ENCODE measurements at regions not wholly inside any gene's neighbourhood (a gene's known extent, or its start where the extent isn't known, plus 50 kb on each side); places are given as distances from the start of the nearest gene placed in this dataset.

- no peak overlapping the region for H3K27ac Mint-ChIP-seq (ENCODE audit: unreplicated experiment)
- H3K4me3 Mint-ChIP-seq (ENCODE audit: unreplicated experiment) = no peak overlapping the region
- no peaks in the 10 kb centered on the region for H3K36me3 Mint-ChIP-seq (ENCODE audit: low read depth)
- no peak for DNase-seq (ENCODE audit: low spot score)
- no peak for TF ChIP-seq CTCF (IDR thresholded peaks at IDR 0.05)
- peaks cover 10% of the 10 kb centered on the region for H3K9me3 Mint-ChIP-seq (ENCODE audit: low read depth)
- peaks cover 14% of the 10 kb centered on the region for H3K27me3 Mint-ChIP-seq (ENCODE audit: low read depth)
- H3K4me1 Mint-ChIP-seq (ENCODE audit: low read depth) = no peaks in the 10 kb centered on the region
Measured at GRCh38 chr21:32162727-32163320, 116.0 kb downstream of the MIS18A start.

DNA sequence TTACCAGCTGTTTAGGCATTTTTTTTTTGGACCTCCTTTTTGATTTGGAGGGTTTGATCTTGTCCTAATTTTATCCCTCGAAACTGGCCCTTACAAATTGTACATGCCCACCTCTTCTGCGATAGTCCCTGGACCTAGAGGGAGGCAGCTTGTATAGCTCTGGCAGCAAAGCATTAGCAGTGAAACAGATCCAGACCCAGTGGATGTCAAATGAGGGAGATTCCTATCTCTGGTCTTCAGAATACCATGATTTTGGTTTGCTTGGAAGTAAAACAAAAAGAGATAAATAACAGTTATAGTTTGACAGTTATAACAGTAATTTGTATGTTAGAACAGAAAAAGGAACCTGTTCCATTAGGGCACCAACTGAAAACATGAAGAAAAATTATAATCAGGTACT is 123.6 kb downstream of the MIS18A start:
- Mint-ChIP-seq H3K4me1 (ENCODE audit: low read depth) (no peaks in the 10 kb centered on the region), H3K27me3 (ENCODE audit: low read depth) (no peaks in the 10 kb centered on the region), H3K4me3 (ENCODE audit: unreplicated experiment) (no peak overlapping the region), H3K27ac (ENCODE audit: unreplicated experiment) (no peak overlapping the region), H3K9me3 (ENCODE audit: low read depth) (no peaks in the 10 kb centered on the region), H3K36me3 (ENCODE audit: low read depth) (no peaks in the 10 kb centered on the region)
- no peak for DNase-seq (ENCODE audit: low spot score)
- no peak for TF ChIP-seq CTCF (IDR thresholded peaks at IDR 0.05)

GRCh38 chr21:32147041-32147440 is 131.8 kb downstream of the MIS18A start:
- TF ChIP-seq CTCF (IDR thresholded peaks at IDR 0.05) = no peak
- H3K27me3 Mint-ChIP-seq (ENCODE audit: low read depth) = no peaks in the 10 kb centered on the region
- no peak overlapping the region for H3K4me3 Mint-ChIP-seq (ENCODE audit: unreplicated experiment)
- no peaks in the 10 kb centered on the region for H3K36me3 Mint-ChIP-seq (ENCODE audit: low read depth)
- no peak for DNase-seq (ENCODE audit: low spot score)
- H3K27ac Mint-ChIP-seq (ENCODE audit: unreplicated experiment) = no peak overlapping the region
- peaks cover 17% of the 10 kb centered on the region for H3K4me1 Mint-ChIP-seq (ENCODE audit: low read depth)
- peaks cover 8% of the 10 kb centered on the region for H3K9me3 Mint-ChIP-seq (ENCODE audit: low read depth)

- peaks cover 8% of the 10 kb centered on the region for H3K9me3 Mint-ChIP-seq (ENCODE audit: low read depth)
- H3K36me3 Mint-ChIP-seq (ENCODE audit: low read depth) = no peaks in the 10 kb centered on the region
- H3K27ac Mint-ChIP-seq (ENCODE audit: unreplicated experiment) = no peak overlapping the region
- H3K4me3 Mint-ChIP-seq (ENCODE audit: unreplicated experiment) = no peak overlapping the region
- no peak for TF ChIP-seq CTCF (IDR thresholded peaks at IDR 0.05)
- peaks cover 17% of the 10 kb centered on the region for H3K4me1 Mint-ChIP-seq (ENCODE audit: low read depth)
- DNase-seq (ENCODE audit: low spot score) = no peak
- H3K27me3 Mint-ChIP-seq (ENCODE audit: low read depth) = no peaks in the 10 kb centered on the region
Measured at GRCh38 chr21:32144851-32145250, 134.0 kb downstream of the MIS18A start.

DNA sequence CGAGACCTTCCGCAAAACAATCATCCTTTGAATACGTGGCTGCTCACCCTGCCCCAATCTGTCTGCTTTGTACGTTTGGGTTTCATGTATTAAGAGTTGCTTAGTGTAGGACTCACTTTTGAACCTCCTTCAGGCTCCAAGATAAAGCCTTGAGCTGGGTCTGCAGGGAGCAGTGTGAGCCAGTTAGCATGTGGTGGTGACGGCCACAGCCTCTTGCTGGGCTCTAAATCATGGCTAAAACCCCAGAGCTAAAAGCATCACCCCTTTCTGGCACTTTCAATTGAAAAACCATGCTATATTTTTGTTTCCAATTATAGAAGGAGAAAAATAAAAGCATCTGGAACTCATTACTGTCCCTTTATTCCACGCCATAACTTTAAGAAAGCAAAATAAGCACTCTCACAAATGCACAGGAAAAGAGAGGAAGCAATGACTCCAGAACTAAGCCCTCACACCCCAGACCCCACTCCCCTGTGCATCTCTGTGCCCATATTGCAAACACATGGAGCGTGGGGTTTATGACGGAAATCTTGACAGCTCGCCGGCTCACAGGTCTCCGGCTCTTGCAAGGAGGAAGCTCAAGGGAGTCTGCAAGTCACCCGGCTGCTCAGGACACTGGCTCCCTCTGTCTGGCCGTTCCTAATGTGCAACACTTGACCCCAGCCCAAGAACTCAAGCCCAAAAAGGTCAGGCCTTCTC is 135.5 kb downstream of the MIS18A start:
- peaks cover 17% of the 10 kb centered on the region for H3K4me1 Mint-ChIP-seq (ENCODE audit: low read depth)

More for the DNA sequence above, 135.5 kb downstream of the MIS18A start:
- DNase-seq (ENCODE audit: low spot score) = no peak
- H3K9me3 Mint-ChIP-seq (ENCODE audit: low read depth) = peaks cover 8% of the 10 kb centered on the region
- no peak overlapping the region for H3K4me3 Mint-ChIP-seq (ENCODE audit: unreplicated experiment)
- H3K36me3 Mint-ChIP-seq (ENCODE audit: low read depth) = no peaks in the 10 kb centered on the region
- peak; percentile 54 for TF ChIP-seq CTCF (IDR thresholded peaks at IDR 0.05)
- no peak overlapping the region for H3K27ac Mint-ChIP-seq (ENCODE audit: unreplicated experiment)
- H3K27me3 Mint-ChIP-seq (ENCODE audit: low read depth) = no peaks in the 10 kb centered on the region
